Esophagus squamous epithelium (tissue), 5 donors: ENCODE measurements at regions not wholly inside any gene's neighbourhood (a gene's known extent, or its start where the extent isn't known, plus 50 kb on each side); places are given as distances from the start of the nearest gene placed in this dataset.

Experiments
- DNase-seq: peaks from one replicate; lab custom pipeline; 2025; lab: John Stamatoyannopoulos, UW
- H3K27ac ChIP-seq, 4 donors: fragments of 200-600 bp; sonication (generic); one replicate each; pipeline ENCODE4 v1.5.1; 2016 to 2019; ENCODE audit warnings: mild to moderate bottlenecking in 1 of 4
- H3K27me3 ChIP-seq, 4 donors: fragments of 200-600 bp; sonication (generic); 1 replicate in 3 of 4; 2 replicates in 1 of 4; pipeline versions ENCODE4 v1.5.1 to v1.6.0; 2017 to 2021; ENCODE audit warnings: antibody characterized with exemption in 1 of 4
- H3K36me3 ChIP-seq, 3 donors: fragments of 200-600 bp; sonication (generic); one replicate each; pipeline ENCODE4 v1.5.1; 2016 to 2019
- H3K4me1 ChIP-seq, 3 donors: fragments of 200-600 bp; sonication (generic); one replicate each; pipeline ENCODE4 v1.5.1; 2017 to 2019
- H3K4me3 ChIP-seq, 4 donors: fragments of 200-600 bp; sonication (generic); 1 replicate in 3 of 4; 2 replicates in 1 of 4; pipeline ENCODE4 v1.5.1; 2016 to 2019; ENCODE audit warnings: mild to moderate bottlenecking in 2 of 4, moderate library complexity in 1 of 4
- H3K9me3 ChIP-seq, 3 donors: fragments of 200-600 bp; sonication (generic); one replicate each; pipeline ENCODE4 v1.5.1; 2016 to 2019
- CTCF ChIP-seq, 6 experiments: fragments of 450-650 bp in 4 of 6; fragments of 200-600 bp in 2 of 6; sonication (generic) in 2 of 6; IDR thresholded peaks; one replicate each; pipeline ENCODE4 v1.5.1; 2016 to 2019; ENCODE audit warnings: antibody characterized with exemption in 6 of 6, mild to moderate bottlenecking in 4 of 6, moderate library complexity in 4 of 6
- POLR2A ChIP-seq, 4 donors: fragments of 450-650 bp; IDR thresholded peaks; one replicate each; pipeline ENCODE4 v1.6.1; 2017; ENCODE audit warnings: antibody characterized with exemption in 4 of 4, mild to moderate bottlenecking in 4 of 4, moderate library complexity in 3 of 4
- WGBS, 2 donors: methylation state at CpG; one replicate each; pipeline ENCODE4 v1.1.5; 2018; 5-methylcytosine and 5-hydroxymethylcytosine counted together
- intact Hi-C: fragments of 100-400 bp; cut with DNase I; formaldehyde crosslinking; loops from one replicate; pipeline ENCODE4 v1.15.0; 2022
- donor health status: DM: yes; HTN: yes; CAD: no.

DNA sequence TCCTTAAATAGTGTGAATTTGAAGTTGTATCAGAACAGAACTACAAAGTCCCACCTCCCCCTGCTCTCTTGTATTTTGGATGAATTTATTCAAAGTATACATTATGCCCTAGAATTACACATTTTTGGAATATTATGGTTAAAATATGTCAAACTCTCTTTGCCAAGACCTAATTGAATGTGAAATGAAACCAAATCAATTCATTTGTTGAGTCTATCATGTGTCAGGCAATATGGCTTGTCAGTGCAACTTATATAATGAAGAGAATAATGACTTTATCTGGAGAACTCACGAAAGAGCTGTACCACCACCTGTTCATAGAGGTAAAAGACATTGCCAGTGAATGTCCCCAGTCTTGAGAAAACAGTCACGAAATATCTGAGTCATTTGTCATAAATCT lies 106.8 kb downstream of the TUSC1 start:
- no peak for TF ChIP-seq CTCF (IDR thresholded peaks at IDR 0.05)
- intact Hi-C loops = no loop called here
- Histone ChIP-seq H3K9me3 (no peaks in the 10 kb centered on the region), H3K27me3 (no peaks in the 10 kb centered on the region), H3K27ac (no peak overlapping the region), H3K36me3 (no peaks in the 10 kb centered on the region), H3K4me3 (no peak overlapping the region), H3K4me1 (no peaks in the 10 kb centered on the region)
- no peak for DNase-seq
- 54 to 63% methylated on average over 2 of the region's 2 CpGs for WGBS, 2 donors

- H3K27me3 ChIP-seq = no peaks in the 10 kb centered on the region
- H3K36me3 ChIP-seq = no peaks in the 10 kb centered on the region
- 45 to 68% methylated on average over 6 of the region's 6 CpGs for WGBS, 2 donors
- H3K27ac ChIP-seq = no peak overlapping the region
- DNase-seq = no peak
- intact Hi-C loops = no loop called here
- no peaks in the 10 kb centered on the region for H3K4me1 ChIP-seq
- no peak for TF ChIP-seq CTCF (IDR thresholded peaks at IDR 0.05)
- no peak for TF ChIP-seq POLR2A (IDR thresholded peaks at IDR 0.05)
- no peak overlapping the region for H3K4me3 ChIP-seq
- no peaks in the 10 kb centered on the region for H3K9me3 ChIP-seq
Measured at GRCh38 chr9:25570802-25571201, 107.4 kb downstream of the TUSC1 start.

DNA sequence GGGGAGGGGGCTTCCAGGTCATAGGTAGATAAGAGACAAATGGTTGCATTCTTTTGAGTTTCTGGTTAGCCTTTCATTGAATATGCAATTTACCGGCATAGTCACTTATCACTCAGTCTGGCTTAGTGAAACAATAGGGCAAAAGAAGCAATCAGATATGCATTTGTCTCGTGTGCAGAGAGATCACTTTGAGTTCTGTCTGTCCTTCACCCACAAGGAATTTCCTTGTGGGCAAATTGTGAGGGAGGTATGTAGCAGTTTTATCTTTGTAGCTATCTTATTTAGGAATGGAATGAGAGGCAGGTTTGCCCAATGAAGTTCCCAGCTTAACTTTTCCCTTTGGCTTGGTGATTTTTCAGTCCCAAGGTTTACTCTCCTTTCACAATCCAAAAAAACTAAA lies 116.1 kb downstream of the TUSC1 start:
- H3K4me1 ChIP-seq = no peaks in the 10 kb centered on the region
- intact Hi-C loops = no loop called here
- H3K9me3 ChIP-seq = no peaks in the 10 kb centered on the region
- no peaks in the 10 kb centered on the region for H3K27me3 ChIP-seq
- TF ChIP-seq POLR2A (IDR thresholded peaks at IDR 0.05) (no peak), CTCF (IDR thresholded peaks at IDR 0.05) (no peak)
- no peaks in the 10 kb centered on the region for H3K36me3 ChIP-seq
- 32 to 42% methylated on average over 2 of the region's 2 CpGs for whole genome bisulfite sequencing, 2 donors
- no peak overlapping the region for H3K4me3 ChIP-seq
- DNase-seq = no peak
- H3K27ac ChIP-seq = no peak overlapping the region

GRCh38 chr9:25557645-25558300 lies 120.5 kb downstream of the TUSC1 start:
- no peaks in the 10 kb centered on the region for H3K9me3 ChIP-seq
- no peak for TF ChIP-seq CTCF (IDR thresholded peaks at IDR 0.05)
- no peak for TF ChIP-seq POLR2A (IDR thresholded peaks at IDR 0.05)
- WGBS, 2 donors = 61% methylated on average over 6 of the region's 6 CpGs
- no peak for DNase-seq
- H3K36me3 ChIP-seq = no peaks in the 10 kb centered on the region
- H3K27ac ChIP-seq = no peak overlapping the region
- no peak overlapping the region for H3K4me3 ChIP-seq
- intact Hi-C loops = no loop called here
- no peaks in the 10 kb centered on the region for H3K4me1 ChIP-seq
- H3K27me3 ChIP-seq = no peaks in the 10 kb centered on the region

DNA sequence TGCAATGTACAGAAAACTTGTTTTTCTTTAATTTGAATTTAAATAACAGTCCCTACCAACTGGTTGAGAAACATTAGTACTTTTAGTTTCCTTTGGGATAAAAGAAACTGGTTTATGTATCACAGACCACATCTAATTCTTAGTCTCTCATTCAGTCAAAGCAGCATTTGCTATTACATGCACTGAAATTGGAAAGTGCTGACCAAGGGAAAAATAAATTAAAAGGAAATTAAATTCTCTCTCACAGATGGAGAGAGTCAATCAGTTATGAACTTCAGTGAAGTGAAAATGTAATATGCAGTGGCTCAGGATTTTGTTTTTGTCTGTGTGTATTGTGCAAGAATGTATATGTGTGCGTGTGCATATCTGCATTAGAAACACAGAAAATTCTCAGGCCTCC lies 121.7 kb downstream of the TUSC1 start:
- H3K36me3 ChIP-seq = no peaks in the 10 kb centered on the region
- no peak for DNase-seq
- no peak overlapping the region for H3K4me3 ChIP-seq
- no peak for TF ChIP-seq POLR2A (IDR thresholded peaks at IDR 0.05)
- TF ChIP-seq CTCF (IDR thresholded peaks at IDR 0.05) = no peak
- intact Hi-C loops = no loop called here
- no peaks in the 10 kb centered on the region for H3K4me1 ChIP-seq
- no peaks in the 10 kb centered on the region for H3K27me3 ChIP-seq
- 95 to 100% methylated on average over 1 of the region's 1 CpG for WGBS, 2 donors
- no peak overlapping the region for H3K27ac ChIP-seq
- H3K9me3 ChIP-seq = no peaks in the 10 kb centered on the region
